GM18870 (cell line): ENCODE measurements at regions not wholly inside any gene's neighbourhood (a gene's known extent, or its start where the extent isn't known, plus 50 kb on each side); places are given as distances from the start of the nearest gene placed in this dataset.

Experiments
- ATAC-seq: cut with Tn5 transposase; IDR thresholded peaks from one replicate; pipeline ENCODE4 v1.9.1; 2021; ENCODE audit warnings: moderate library complexity; ENCODE audit not compliant: unreplicated experiment

DNA sequence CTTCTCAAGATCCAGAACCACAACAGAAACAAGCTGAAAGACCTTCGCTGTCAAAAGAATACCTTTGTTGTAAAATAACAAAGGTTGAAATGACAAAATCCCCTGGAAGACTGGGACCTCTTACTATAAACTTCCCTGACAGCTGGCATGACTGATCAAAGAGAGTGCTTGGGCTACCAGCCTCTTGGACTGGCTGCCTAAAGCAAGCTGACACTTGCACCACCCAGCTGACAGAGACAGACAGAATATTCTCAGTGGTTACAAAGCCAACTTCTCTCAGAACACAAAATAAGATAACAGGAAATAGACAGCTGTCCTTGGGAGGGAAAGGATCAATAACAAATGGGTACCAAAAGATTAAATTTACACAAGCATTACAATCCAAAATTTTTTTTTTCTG, 241.7 kb upstream of the SPOCK3 start:
- no peak for ATAC-seq

GRCh38 chr4:167492007-167492406, 257.7 kb upstream of the SPOCK3 start:
- ATAC-seq = no peak

GRCh38 chr4:167509551-167509950, 275.3 kb upstream of the SPOCK3 start:
- ATAC-seq = no peak

GRCh38 chr4:167524091-167524490, 289.8 kb upstream of the SPOCK3 start:
- no peak for ATAC-seq

GRCh38 chr4:167537761-167538160, 303.5 kb upstream of the SPOCK3 start:
- no peak for ATAC-seq

DNA sequence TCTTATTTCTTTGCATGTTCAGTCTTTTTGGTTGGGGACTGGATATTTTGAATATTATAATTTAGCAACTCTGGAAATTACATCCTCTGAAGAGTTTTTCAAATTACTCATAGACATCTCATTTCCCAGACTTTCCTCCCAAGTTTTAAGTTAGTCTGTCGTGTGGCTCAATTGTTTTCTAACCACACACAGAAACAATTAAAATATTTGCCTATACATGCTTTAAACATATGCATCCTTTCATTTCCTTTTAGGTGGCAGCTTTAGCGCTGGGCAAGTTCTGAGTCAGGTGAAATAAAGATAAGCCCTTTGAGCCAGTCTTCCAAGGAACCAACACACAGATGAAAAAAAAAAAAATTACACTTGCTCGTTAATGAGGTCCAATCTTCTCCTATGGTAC, 307.0 kb upstream of the SPOCK3 start:
- no peak for ATAC-seq

- ATAC-seq = no peak
Observed at GRCh38 chr4:167544391-167544790, 310.1 kb upstream of the SPOCK3 start.

DNA sequence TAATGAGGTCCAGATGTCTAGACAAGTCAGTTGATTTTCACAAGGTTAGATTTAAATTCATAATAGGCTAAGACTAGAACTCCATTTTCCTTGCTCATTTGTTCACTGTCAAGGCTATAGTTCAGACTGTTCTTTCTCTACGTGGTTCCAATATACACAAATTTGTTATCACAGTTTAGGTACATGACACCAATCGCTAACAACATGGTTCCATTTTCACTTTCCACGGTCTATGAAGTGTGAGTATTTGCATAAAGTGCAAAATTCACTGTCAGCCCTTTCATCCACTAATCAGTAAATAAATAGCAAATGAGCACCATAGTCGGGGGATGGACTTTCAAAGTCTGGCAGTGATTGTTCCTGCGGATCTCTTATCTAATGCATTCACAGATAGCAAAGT, 315.7 kb upstream of the SPOCK3 start:
- peak; percentile 43 for ATAC-seq

GRCh38 chr4:167555338-167556022, 321.2 kb upstream of the SPOCK3 start:
- ATAC-seq = peak; percentile 93

DNA sequence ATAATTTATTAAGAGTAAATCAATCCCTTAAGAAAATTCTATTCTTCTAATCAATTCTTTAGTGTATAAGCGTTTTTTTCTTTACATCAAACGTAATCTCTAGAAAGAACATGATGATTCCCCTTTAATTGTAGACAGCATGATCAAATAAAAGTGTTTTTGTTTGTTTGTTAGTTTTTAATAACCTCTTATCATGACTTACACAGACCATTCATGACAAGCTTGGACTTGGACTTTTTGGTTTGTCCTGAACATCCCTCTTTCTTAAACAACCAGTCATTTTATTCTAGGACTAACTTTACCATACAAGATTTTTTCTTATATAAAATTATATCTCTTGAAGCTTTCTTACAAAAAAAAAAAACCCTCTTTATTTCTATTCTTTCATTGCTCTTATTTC, 344.6 kb upstream of the SPOCK3 start:
- ATAC-seq = no peak

DNA sequence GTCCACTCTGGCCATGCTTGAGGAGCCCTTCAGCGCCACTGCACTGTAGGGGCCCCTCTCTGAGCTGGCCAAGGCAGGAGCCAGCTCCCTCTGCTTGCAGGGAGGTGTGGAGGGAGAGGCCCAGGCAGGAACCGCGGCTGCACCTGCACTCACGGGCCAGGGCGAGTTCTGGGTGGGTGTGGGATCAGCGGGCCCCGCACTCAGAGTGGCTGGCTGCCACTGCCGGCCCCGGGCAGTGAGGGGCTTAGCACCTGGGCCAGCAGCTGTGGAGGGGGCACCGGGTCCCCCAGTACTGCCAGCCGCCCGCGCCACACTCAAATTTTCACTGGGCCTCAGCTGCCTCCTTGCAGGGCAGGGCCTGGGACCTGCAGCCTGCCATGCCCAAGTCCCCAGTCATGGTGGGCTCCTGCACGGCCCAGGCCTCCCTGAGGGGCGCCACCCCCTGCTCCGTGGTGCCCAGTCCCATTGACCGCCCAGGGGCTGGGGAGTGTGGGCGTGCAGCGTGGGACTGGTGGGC, 347.2 kb upstream of the SPOCK3 start:
- ATAC-seq = no peak

GRCh38 chr4:167587361-167587760, 353.1 kb upstream of the SPOCK3 start:
- no peak for ATAC-seq

GRCh38 chr4:167595898-167596297, 361.6 kb upstream of the SPOCK3 start:
- ATAC-seq = no peak

DNA sequence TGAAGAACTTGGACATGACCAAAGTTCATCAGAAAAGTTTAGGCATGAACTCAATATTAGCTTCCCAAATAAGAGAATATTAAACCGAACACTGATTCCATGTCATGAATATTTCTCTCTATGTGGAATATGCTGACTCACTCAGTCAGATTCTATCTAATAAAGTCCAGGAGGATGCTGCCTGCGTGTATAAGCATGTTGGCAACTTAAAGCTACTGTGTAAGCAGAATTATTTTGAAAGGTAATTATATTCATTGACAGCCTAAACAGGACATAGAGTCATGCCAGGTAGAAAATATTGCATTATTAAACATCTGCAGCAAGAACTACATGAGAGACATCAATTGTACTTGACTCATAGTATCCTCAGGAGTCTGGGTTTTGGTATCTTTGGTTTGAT, 367.9 kb upstream of the SPOCK3 start:
- no peak for ATAC-seq

- ATAC-seq = no peak
Observed at GRCh38 chr4:167606551-167606950, 372.3 kb upstream of the SPOCK3 start.

DNA sequence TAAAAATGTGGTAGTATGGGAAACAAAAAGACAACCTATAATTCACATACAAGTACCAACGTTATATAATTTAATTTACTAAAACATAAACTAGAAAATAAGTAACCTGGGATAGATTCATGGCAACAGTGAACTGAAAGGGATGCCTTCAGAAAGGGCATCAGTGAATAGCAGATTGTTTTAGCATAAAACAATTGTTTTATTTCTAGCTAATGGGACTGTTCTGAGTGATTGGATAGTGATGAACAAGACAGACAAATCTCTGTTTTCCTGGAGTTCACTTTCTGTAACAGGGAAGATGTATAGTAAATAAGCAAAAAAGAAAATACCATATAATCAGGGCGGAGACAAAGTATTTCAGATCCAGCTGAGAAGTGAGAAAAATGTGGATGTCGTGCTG, 379.1 kb upstream of the SPOCK3 start:
- no peak for ATAC-seq

DNA sequence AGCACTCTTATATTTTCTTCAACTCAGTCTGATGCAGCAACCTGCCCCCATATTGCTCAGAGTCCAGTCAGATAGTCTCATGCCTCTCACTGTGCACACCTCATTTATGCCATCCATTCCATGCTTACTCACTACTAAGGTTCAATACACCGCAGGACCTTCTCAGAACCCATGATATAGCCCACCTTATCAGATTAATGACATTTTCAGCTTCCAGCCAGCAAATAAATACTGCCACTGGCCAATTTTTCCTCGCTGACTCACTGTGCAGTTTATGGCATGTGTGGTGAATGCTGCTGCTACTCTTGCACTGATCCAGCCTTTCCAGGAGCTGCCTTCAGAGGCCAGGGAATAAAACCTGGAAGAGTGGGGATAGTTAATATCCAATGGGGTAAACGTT, 380.6 kb upstream of the SPOCK3 start:
- no peak for ATAC-seq

- ATAC-seq = no peak
Observed at GRCh38 chr4:167616476-167616875, 382.2 kb upstream of the SPOCK3 start.

- peak; percentile 97 for ATAC-seq
Observed at GRCh38 chr4:167622481-167623240, 388.4 kb upstream of the SPOCK3 start.

GRCh38 chr4:167623241-167623572, 388.9 kb upstream of the SPOCK3 start:
- ATAC-seq = no peak

DNA sequence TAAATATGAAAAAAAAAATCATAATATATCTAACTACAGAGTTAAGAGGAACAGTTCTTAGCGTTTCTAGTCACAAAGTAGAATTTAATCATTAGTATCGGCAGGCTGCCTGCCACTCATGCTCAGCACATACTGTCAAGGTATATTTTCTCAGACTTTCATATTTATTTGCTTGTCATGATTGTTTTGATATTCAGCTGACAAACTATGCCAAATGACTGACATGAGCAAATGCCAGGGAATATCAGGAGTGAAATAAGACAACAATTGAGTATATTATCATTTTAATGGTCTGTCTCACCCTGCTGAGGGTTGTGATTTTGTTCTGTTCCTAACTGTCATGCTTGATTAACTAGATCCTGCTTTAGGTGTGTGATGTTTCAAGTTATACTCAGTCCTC, 395.0 kb upstream of the SPOCK3 start:
- ATAC-seq = no peak

DNA sequence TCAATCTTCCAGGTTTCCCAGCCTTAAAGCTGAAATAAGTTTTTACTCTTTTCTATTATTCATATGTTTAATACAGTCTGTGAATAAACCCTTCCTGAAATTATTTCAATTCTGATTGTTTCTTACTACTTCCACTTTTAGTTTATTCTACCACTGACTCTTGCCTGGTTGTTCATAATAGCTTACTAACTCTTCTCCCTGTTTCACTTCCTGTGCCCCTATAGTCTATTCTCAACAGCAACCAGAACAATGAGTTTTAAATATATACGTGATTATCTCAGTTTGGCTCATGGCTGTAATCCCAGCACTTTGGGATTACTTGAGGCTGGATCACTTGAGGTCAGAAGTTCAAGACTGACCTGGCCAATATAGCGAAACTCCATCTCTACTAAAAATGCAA, 408.0 kb upstream of the SPOCK3 start:
- peak; percentile 77 for ATAC-seq

- ATAC-seq = no peak
Observed at GRCh38 chr4:167645358-167645757, 411.1 kb upstream of the SPOCK3 start.
